ENCODE measurements at regions not wholly inside any gene's neighbourhood (a gene's known extent, or its start where the extent isn't known, plus 50 kb on each side); places are given as distances from the start of the nearest gene placed in this dataset.

- Histone ChIP-seq H3K4me1 (ENCODE audit: control insufficient read depth in 2 of 3, insufficient read depth in 2 of 3, low read depth in 1 of 3, low read length in 3 of 3) (no peaks in the 10 kb centered on the region), H3K9me3 (ENCODE audit: control insufficient read depth in 2 of 3, insufficient read depth in 1 of 3, low read length in 3 of 3) (no peaks in the 10 kb centered on the region), H3K27ac (ENCODE audit: low read depth in 2 of 2, low read length in 2 of 2) (no peak overlapping the region), H3K4me3 (ENCODE audit: low read length in 3 of 3) (no peak overlapping the region), H3K9ac (ENCODE audit: low read length in 3 of 3) (no peak overlapping the region), H3K27me3 (ENCODE audit: control insufficient read depth, insufficient read depth, low read length) (no peaks in the 10 kb centered on the region), H3K36me3 (ENCODE audit: control insufficient read depth in 2 of 3, insufficient read depth in 3 of 3, low read length in 3 of 3) (no peaks in the 10 kb centered on the region)
- DNase-seq (no peak), FAIRE-seq (no peak)
- intact Hi-C loops (cut with DNase I): no loop called here
- TF ChIP-seq CTCF (IDR thresholded peaks at IDR 0.05; ENCODE audit: borderline replicate concordance, extremely low read depth, insufficient read depth): no peak
These were observed 94.1 kb upstream of the TP63 start for GRCh38 chr3:189537135-189537534.

DNA sequence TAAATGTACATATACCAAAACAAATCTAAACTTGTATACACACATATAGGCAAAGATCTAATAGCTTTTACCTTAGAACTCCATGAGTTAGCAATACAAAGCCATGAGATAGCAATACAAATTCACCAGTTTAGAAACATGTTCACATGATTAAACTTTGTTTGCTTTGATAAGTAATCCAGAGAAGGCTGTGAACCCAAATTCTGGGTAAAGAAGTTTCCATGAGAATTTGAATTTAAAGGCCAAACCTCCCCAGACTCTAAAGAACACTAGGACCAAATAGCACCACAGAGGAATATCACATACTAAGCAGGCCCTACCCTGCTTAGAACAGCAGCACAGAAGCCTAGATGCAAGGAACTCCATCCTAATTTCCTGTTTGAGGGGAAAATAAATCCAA lies 83.7 kb upstream of the TP63 start:
- H3K9ac ChIP-seq (ENCODE audit: low read length in 3 of 3): no peak overlapping the region
- FAIRE-seq: no peak
- no peak overlapping the region for H3K27ac ChIP-seq (ENCODE audit: low read depth in 2 of 2, low read length in 2 of 2)
- H3K4me3 ChIP-seq (ENCODE audit: low read length in 3 of 3): no peak overlapping the region
- peaks cover 0 to 7% (median 0%) of the 10 kb centered on the region in 3 donors for H3K9me3 ChIP-seq (ENCODE audit: control insufficient read depth in 2 of 3, insufficient read depth in 1 of 3, low read length in 3 of 3)
- intact Hi-C loops (cut with DNase I): no loop called here
- H3K4me1 ChIP-seq (ENCODE audit: control insufficient read depth in 2 of 3, insufficient read depth in 2 of 3, low read depth in 1 of 3, low read length in 3 of 3): no peaks in the 10 kb centered on the region
- no peaks in the 10 kb centered on the region for H3K27me3 ChIP-seq (ENCODE audit: control insufficient read depth, insufficient read depth, low read length)
- TF ChIP-seq CTCF (IDR thresholded peaks at IDR 0.05; ENCODE audit: borderline replicate concordance, extremely low read depth, insufficient read depth): no peak
- DNase-seq: no peak
- H3K36me3 ChIP-seq (ENCODE audit: control insufficient read depth in 2 of 3, insufficient read depth in 3 of 3, low read length in 3 of 3): no peaks in the 10 kb centered on the region

- no peak overlapping the region for H3K4me3 ChIP-seq (ENCODE audit: low read length in 3 of 3)
- no peaks in the 10 kb centered on the region for H3K36me3 ChIP-seq (ENCODE audit: control insufficient read depth in 2 of 3, insufficient read depth in 3 of 3, low read length in 3 of 3)
- no peak for TF ChIP-seq CTCF (IDR thresholded peaks at IDR 0.05; ENCODE audit: borderline replicate concordance, extremely low read depth, insufficient read depth)
- H3K9ac ChIP-seq (ENCODE audit: low read length in 3 of 3): no peak overlapping the region
- H3K9me3 ChIP-seq (ENCODE audit: control insufficient read depth in 2 of 3, insufficient read depth in 1 of 3, low read length in 3 of 3): peaks cover 0 to 7% (median 0%) of the 10 kb centered on the region in 3 donors
- intact Hi-C loops (cut with DNase I): no loop called here
- DNase-seq (no peak), FAIRE-seq (no peak)
- no peaks in the 10 kb centered on the region for H3K4me1 ChIP-seq (ENCODE audit: control insufficient read depth in 2 of 3, insufficient read depth in 2 of 3, low read depth in 1 of 3, low read length in 3 of 3)
- H3K27me3 ChIP-seq (ENCODE audit: control insufficient read depth, insufficient read depth, low read length): no peaks in the 10 kb centered on the region
- H3K27ac ChIP-seq (ENCODE audit: low read depth in 2 of 2, low read length in 2 of 2): no peak overlapping the region
These were observed 83.1 kb upstream of the TP63 start for GRCh38 chr3:189548053-189548452.

DNA sequence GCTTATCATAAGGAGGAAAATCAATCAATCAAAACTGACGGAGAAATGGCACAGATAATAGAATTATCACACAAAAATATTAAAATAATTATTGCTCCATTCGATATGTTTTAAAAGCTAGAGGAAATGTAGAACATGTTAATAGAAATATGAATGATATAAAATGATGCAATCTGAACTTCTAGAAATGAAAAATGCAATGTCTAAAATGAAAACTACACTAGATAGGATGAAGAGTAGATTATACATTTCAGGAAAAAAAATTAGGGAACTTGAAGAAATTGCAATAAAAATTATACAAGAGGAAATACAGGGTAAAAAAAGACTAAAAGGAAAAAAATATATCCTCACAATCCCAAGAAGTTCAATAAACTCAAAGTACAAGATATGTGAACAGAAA lies 80.2 kb upstream of the TP63 start:
- Histone ChIP-seq H3K9me3 (ENCODE audit: control insufficient read depth in 2 of 3, insufficient read depth in 1 of 3, low read length in 3 of 3) (peaks cover 0 to 7% (median 0%) of the 10 kb centered on the region in 3 donors), H3K4me3 (ENCODE audit: low read length in 3 of 3) (no peak overlapping the region), H3K27ac (ENCODE audit: low read depth in 2 of 2, low read length in 2 of 2) (no peak overlapping the region), H3K36me3 (ENCODE audit: control insufficient read depth in 2 of 3, insufficient read depth in 3 of 3, low read length in 3 of 3) (no peaks in the 10 kb centered on the region), H3K4me1 (ENCODE audit: control insufficient read depth in 2 of 3, insufficient read depth in 2 of 3, low read depth in 1 of 3, low read length in 3 of 3) (no peaks in the 10 kb centered on the region), H3K27me3 (ENCODE audit: control insufficient read depth, insufficient read depth, low read length) (no peaks in the 10 kb centered on the region), H3K9ac (ENCODE audit: low read length in 3 of 3) (no peak overlapping the region)
- intact Hi-C loops (cut with DNase I): no loop called here
- FAIRE-seq: no peak
- DNase-seq: no peak
- no peak for TF ChIP-seq CTCF (IDR thresholded peaks at IDR 0.05; ENCODE audit: borderline replicate concordance, extremely low read depth, insufficient read depth)

Measured in kidney (tissue), 13 donors.